GM12878 (cell line): ENCODE measurements at regions not wholly inside any gene's neighbourhood (a gene's known extent, or its start where the extent isn't known, plus 50 kb on each side); places are given as distances from the start of the nearest gene placed in this dataset.

Experiments used
- ATAC-seq: fragments of 200-7000 bp; cut with Tn5 transposase; 3 replicates; pipeline ENCODE4 v1.9.1; 2020; ENCODE audit warnings: mild to moderate bottlenecking, moderate library complexity
- BruUV-seq: library from RNA; stranded (reverse); fragments of 400-500 nt; replicated peaks from 2 replicates; lab custom pipeline; 2021; lab: Mats Ljungman, UMichigan
- CTCF ChIA-PET: fragments of 300-600 bp; sonication (Branson Sonifier 250); formaldehyde crosslinking; extraction: SDS; loops from one replicate; lab custom pipeline; 2021; ENCODE audit warnings: inconsistent platforms; lab: Yijun Ruan, JAX
- POLR2A ChIA-PET: fragments of 350-600 bp; formaldehyde crosslinking; extraction: SDS; loops from one replicate; lab custom pipeline; 2021; ENCODE audit warnings: inconsistent platforms; lab: Charles Lee
- RAD21 ChIA-PET: fragments of 300-600 bp; sonication (Branson Sonifier 250); formaldehyde crosslinking; loops from one replicate; lab custom pipeline; 2023; ENCODE audit warnings: antibody characterized with exemption; ENCODE audit not compliant: unreplicated experiment; lab: Charles Lee
- SMC1A ChIA-PET: fragments of 300-600 bp; sonication (Branson Sonifier 250); formaldehyde crosslinking; loops from one replicate; lab custom pipeline; 2023; ENCODE audit not compliant: unreplicated experiment, uncharacterized antibody; lab: Charles Lee
- DNase-seq: peaks from one replicate; pipeline ENCODE4 v3.0.0-alpha.2; 2011; ENCODE audit warnings: low read depth, low spot score
- FAIRE-seq: peaks from 3 replicates; lab custom pipeline; 2011; peaks lifted over from hg19 to GRCh38; lab: Jason Lieb, UNC
- H2AFZ ChIP-seq: 2 replicates; pipeline ENCODE4 v1.6.0; 2011; ENCODE audit warnings: low read depth, low read length, control low read depth; ENCODE audit not compliant: control insufficient read depth
- H3K27ac ChIP-seq: 2 replicates; pipeline ENCODE4 v1.5.1; 2011; ENCODE audit warnings: control low read depth; ENCODE audit not compliant: control insufficient read depth, insufficient read depth
- H3K27me3 ChIP-seq, 2 experiments: replicated peaks in 1 of 2; 2 replicates each; pipeline versions ENCODE4 v1.6.0 to v1.6.1; 2011; ENCODE audit warnings: low read length in 1 of 2; ENCODE audit not compliant: control insufficient read depth in 2 of 2, insufficient read depth in 2 of 2
- H3K36me3 ChIP-seq, 2 experiments: 2 replicates each; pipeline ENCODE4 v1.5.1; 2011; ENCODE audit warnings: low read length in 1 of 2; ENCODE audit not compliant: control insufficient read depth in 2 of 2, insufficient read depth in 2 of 2
- H3K4me1 ChIP-seq: 2 replicates; pipeline ENCODE4 v1.6.1; 2011; ENCODE audit warnings: mild to moderate bottlenecking, low read length, moderate library complexity, mixed read lengths; ENCODE audit not compliant: control insufficient read depth, insufficient read depth
- H3K4me2 ChIP-seq: 2 replicates; pipeline ENCODE4 v1.6.0; 2011; ENCODE audit warnings: control low read depth; ENCODE audit not compliant: control insufficient read depth, insufficient read depth
- H3K4me3 ChIP-seq: fragments of 200-600 bp; sonication (generic); 2 replicates; pipeline ENCODE4 v1.5.1; 2016
- H3K79me2 ChIP-seq: 2 replicates; pipeline ENCODE4 v1.6.0; 2011; ENCODE audit warnings: low read length; ENCODE audit not compliant: control insufficient read depth, insufficient read depth
- H3K9ac ChIP-seq: 2 replicates; pipeline ENCODE4 v1.8.0; 2011; ENCODE audit warnings: low read length, control low read depth, mixed read lengths; ENCODE audit not compliant: control insufficient read depth, insufficient read depth
- H3K9me3 ChIP-seq: replicated peaks from 3 replicates; pipeline ENCODE4 v1.5.1; 2011; ENCODE audit warnings: mild to moderate bottlenecking, low read length; ENCODE audit not compliant: control insufficient read depth, insufficient read depth
- H4K20me1 ChIP-seq: 2 replicates; pipeline ENCODE4 v1.6.0; 2011; ENCODE audit not compliant: control insufficient read depth, insufficient read depth
- CEBPB ChIP-seq, 2 experiments: fragments of 150-350 bp in 1 of 2; IDR thresholded peaks; 2 replicates each; pipeline ENCODE4 v1.6.1; 2012 to 2014; ENCODE audit warnings: low read depth in 2 of 2, low read length in 2 of 2, borderline replicate concordance in 1 of 2, inconsistent platforms in 1 of 2
- CHD4 ChIP-seq: fragments of 200-600 bp; sonication (generic); IDR thresholded peaks from 2 replicates; pipeline ENCODE4 v1.6.1; 2016; ENCODE audit warnings: mild to moderate bottlenecking
- E2F4 ChIP-seq: IDR thresholded peaks from 2 replicates; pipeline ENCODE4 v1.6.1; 2012; ENCODE audit warnings: low read depth, low read length, improper control_type of control experiment
- ELK1 ChIP-seq: IDR thresholded peaks from 2 replicates; pipeline ENCODE4 v1.6.1; 2012; ENCODE audit warnings: low read depth, low read length, improper control_type of control experiment
- HSF1 ChIP-seq: fragments of 150-350 bp; IDR thresholded peaks from 2 replicates; pipeline ENCODE4 v1.6.1; 2014; ENCODE audit warnings: mild to moderate bottlenecking, low read depth, low read length
- LARP7 ChIP-seq: fragments of 450-650 bp; IDR thresholded peaks from 2 replicates; pipeline ENCODE4 v1.6.1; 2017; ENCODE audit warnings: mild to moderate bottlenecking
- NFIC ChIP-seq: IDR thresholded peaks from 2 replicates; pipeline ENCODE4 v1.6.1; 2012; ENCODE audit warnings: low read depth, mild to moderate bottlenecking, inconsistent platforms, low read length, moderate library complexity
- NR2F1 ChIP-seq: fragments of 450-650 bp; conservative IDR thresholded peaks from 2 replicates; pipeline ENCODE4 v1.6.1; 2017; ENCODE audit warnings: mild to moderate bottlenecking
- RAD51 ChIP-seq: fragments of 450-650 bp; IDR thresholded peaks from 2 replicates; pipeline ENCODE4 v1.6.1; 2016; ENCODE audit warnings: moderate library complexity, mild to moderate bottlenecking, inconsistent platforms
- RELA ChIP-seq: fragments of 450-650 bp; IDR thresholded peaks from 2 replicates; pipeline ENCODE4 v1.8.0; 2014; ENCODE audit warnings: borderline replicate concordance; ENCODE audit not compliant: partially characterized antibody
- ZBTB33 ChIP-seq: fragments of 450-650 bp; IDR thresholded peaks from 2 replicates; pipeline ENCODE4 v1.6.1; 2017; ENCODE audit warnings: mild to moderate bottlenecking
- ZBTB40 ChIP-seq: fragments of 450-650 bp; IDR thresholded peaks from 2 replicates; pipeline ENCODE4 v1.6.1; 2016; ENCODE audit warnings: mild to moderate bottlenecking, moderate library complexity, borderline replicate concordance
- ZNF207 ChIP-seq: fragments of 450-650 bp; IDR thresholded peaks from 2 replicates; pipeline ENCODE4 v1.6.1; 2014; ENCODE audit warnings: antibody characterized with exemption, mild to moderate bottlenecking, borderline replicate concordance
- WGBS: methylation state at CpG from one replicate; pipeline ENCODE4 v1.1.6; 2016; ENCODE audit warnings: low lambda C conversion rate; ENCODE audit not compliant: insufficient replicate concordance, insufficient coverage; ENCODE audit errors: missing lambda C conversion rate; 5-methylcytosine and 5-hydroxymethylcytosine counted together
- in situ Hi-C: fragments of 300-500 bp; cut with MboI; formaldehyde crosslinking; loops from 9 replicates; pipeline ENCODE4 v1.14.3; 2018; ENCODE audit warnings: mixed read lengths
- intact Hi-C: fragments of 100-400 bp; cut with micrococcal nuclease; formaldehyde crosslinking; loops from one replicate; pipeline ENCODE4 v1.14.2; 2022; ENCODE audit not compliant: unreplicated experiment

- no peak for TF ChIP-seq ZBTB40
- TF ChIP-seq ELK1, result no peak
Measured at GRCh38 chr4:177123811-177124210, 185.9 kb upstream of the NEIL3 start (continued).

GRCh38 chr4:177124349-177125064, 185.2 kb upstream of the NEIL3 start:
- intact Hi-C loops, result no loop called here
- Histone ChIP-seq H3K27ac (no peak overlapping the region), H3K9me3 (no peaks in the 10 kb centered on the region), H3K27me3 (no peaks in the 10 kb centered on the region), H3K79me2 (no peaks in the 10 kb centered on the region), H4K20me1 (no peaks in the 10 kb centered on the region), H3K4me1 (no peaks in the 10 kb centered on the region), H3K36me3 (no peaks in the 10 kb centered on the region), H3K4me3 (no peak overlapping the region), H3K4me2 (no peak overlapping the region), H3K9ac (no peak overlapping the region), H2AFZ (no peak overlapping the region)
- no peak for DNase-seq
- 19% methylated on average over 7 of the region's 7 CpGs for WGBS
- SMC1A ChIA-PET, result no interaction called here
- no peak for ATAC-seq
- no TSS peak for BruUV-seq
- POLR2A ChIA-PET, result no interaction called here
- in situ Hi-C loops, result no loop called here
- RAD21 ChIA-PET, result no interaction called here
- no peak for FAIRE-seq
- CTCF ChIA-PET, result no interaction called here
- TF ChIP-seq LARP7, result no peak
- no peak for TF ChIP-seq ZNF207
- TF ChIP-seq ZBTB33, result no peak
- TF ChIP-seq E2F4, result no peak
- TF ChIP-seq RELA, result no peak
- no peak for TF ChIP-seq RAD51
- TF ChIP-seq CHD4, result no peak
- TF ChIP-seq NR2F1, result no peak
- no peak for TF ChIP-seq NFIC
- TF ChIP-seq CEBPB (IDR thresholded peaks at IDR 0.05; ENCODE audit: borderline replicate concordance in 1 of 2, low read depth in 2 of 2, low read length in 2 of 2), result no peak
- no peak for TF ChIP-seq HSF1
